Activated naive CD4-positive, alpha-beta T cell treated with anti-CD3 and anti-CD28 coated beads for 36 hours (primary cell): ENCODE measurements at regions not wholly inside any gene's neighbourhood (a gene's known extent, or its start where the extent isn't known, plus 50 kb on each side); places are given as distances from the start of the nearest gene placed in this dataset.

Source experiments
- CTCF ChIA-PET: fragments of 350-600 bp; sonication (Branson Sonifier 250); formaldehyde crosslinking; loops from one replicate; lab custom pipeline; 2021; ENCODE audit warnings: antibody characterized with exemption; lab: Charles Lee
- DNase-seq: peaks from one replicate; pipeline ENCODE4 v3.0.0-alpha.2; 2020
- H3K27ac Mint-ChIP-seq: one replicate; pipeline ENCODE4 v1.8.0; 2021; ENCODE audit warnings: mild to moderate bottlenecking, mixed read lengths
- H3K27me3 Mint-ChIP-seq: one replicate; pipeline ENCODE4 v1.8.0; 2021; ENCODE audit warnings: low read depth, mixed read lengths
- H3K36me3 Mint-ChIP-seq: one replicate; pipeline ENCODE4 v1.8.0; 2021; ENCODE audit warnings: low read depth, mixed read lengths
- H3K4me1 Mint-ChIP-seq: one replicate; pipeline ENCODE4 v1.8.0; 2021; ENCODE audit warnings: low read depth, mixed read lengths
- H3K4me3 Mint-ChIP-seq: one replicate; pipeline ENCODE4 v1.8.0; 2021; ENCODE audit warnings: mild to moderate bottlenecking, moderate library complexity, mixed read lengths
- H3K9me3 Mint-ChIP-seq: one replicate; pipeline ENCODE4 v1.8.0; 2021; ENCODE audit warnings: mixed read lengths
- intact Hi-C: fragments of 100-400 bp; cut with micrococcal nuclease; formaldehyde crosslinking; loops from one replicate; pipeline ENCODE4 v1.15.1; 2023

GRCh38 chr6:169044381-169045230 is 209.0 kb downstream of the THBS2 start:
- intact Hi-C loops: no loop called here
- no peak overlapping the region for H3K4me3 Mint-ChIP-seq

GRCh38 chr6:169042061-169042460 is 211.6 kb downstream of the THBS2 start:
- Mint-ChIP-seq H3K4me1 (no peaks in the 10 kb centered on the region), H3K9me3 (peaks cover 14% of the 10 kb centered on the region), H3K27ac (no peak overlapping the region), H3K27me3 (no peaks in the 10 kb centered on the region), H3K36me3 (no peaks in the 10 kb centered on the region), H3K4me3 (no peak overlapping the region)
- CTCF ChIA-PET: no interaction called here
- no peak for DNase-seq
- intact Hi-C loops: no loop called here

More at GRCh38 chr6:169044381-169045230, 209.0 kb downstream of the THBS2 start:
- CTCF ChIA-PET: no interaction called here
- no peak for DNase-seq
- Mint-ChIP-seq H3K27ac (no peak overlapping the region), H3K9me3 (no peaks in the 10 kb centered on the region), H3K4me1 (no peaks in the 10 kb centered on the region), H3K36me3 (no peaks in the 10 kb centered on the region), H3K27me3 (no peaks in the 10 kb centered on the region)

GRCh38 chr6:169041078-169041477 is 212.6 kb downstream of the THBS2 start:
- no peaks in the 10 kb centered on the region for H3K36me3 Mint-ChIP-seq
- DNase-seq: no peak
- H3K4me3 Mint-ChIP-seq: no peak overlapping the region
- no peaks in the 10 kb centered on the region for H3K27me3 Mint-ChIP-seq
- CTCF ChIA-PET: no interaction called here
- H3K27ac Mint-ChIP-seq: no peak overlapping the region
- peaks cover 15% of the 10 kb centered on the region for H3K9me3 Mint-ChIP-seq
- no peaks in the 10 kb centered on the region for H3K4me1 Mint-ChIP-seq
- intact Hi-C loops: no loop called here

- peaks cover 7% of the 10 kb centered on the region for H3K27me3 Mint-ChIP-seq
- H3K36me3 Mint-ChIP-seq: no peaks in the 10 kb centered on the region
- no peak for DNase-seq
- H3K4me3 Mint-ChIP-seq: no peak overlapping the region
- H3K9me3 Mint-ChIP-seq: peaks cover 15% of the 10 kb centered on the region
- CTCF ChIA-PET: no interaction called here
- intact Hi-C loops: no loop called here
- H3K27ac Mint-ChIP-seq: no peak overlapping the region
- no peaks in the 10 kb centered on the region for H3K4me1 Mint-ChIP-seq
Observed at GRCh38 chr6:169038691-169039090, 215.0 kb downstream of the THBS2 start.

GRCh38 chr6:169035385-169036240 is 218.0 kb downstream of the THBS2 start:
- H3K9me3 Mint-ChIP-seq: peaks cover 15% of the 10 kb centered on the region
- intact Hi-C loops: no loop called here
- H3K4me3 Mint-ChIP-seq: no peak overlapping the region
- H3K36me3 Mint-ChIP-seq: no peaks in the 10 kb centered on the region
- DNase-seq: no peak
- H3K27ac Mint-ChIP-seq: no peak overlapping the region
- peaks cover 10% of the 10 kb centered on the region for H3K27me3 Mint-ChIP-seq
- H3K4me1 Mint-ChIP-seq: no peaks in the 10 kb centered on the region
- CTCF ChIA-PET: interaction anchor here (0.5 kb wide), 1 partner anchor 777 kb away, joined by 3 read pairs; no protein-coding TSS in a partner anchor

- CTCF ChIA-PET: no interaction called here
- Mint-ChIP-seq H3K9me3 (peaks cover 15% of the 10 kb centered on the region), H3K27me3 (peaks cover 11% of the 10 kb centered on the region)
Observed at GRCh38 chr6:169034516-169035167, 219.0 kb downstream of the THBS2 start.

GRCh38 chr6:169029861-169030260 is 223.8 kb downstream of the THBS2 start:
- Mint-ChIP-seq H3K27ac (no peak overlapping the region), H3K4me3 (no peak overlapping the region), H3K36me3 (no peaks in the 10 kb centered on the region), H3K27me3 (peaks cover 10% of the 10 kb centered on the region), H3K9me3 (no peaks in the 10 kb centered on the region), H3K4me1 (no peaks in the 10 kb centered on the region)
- DNase-seq: no peak
- CTCF ChIA-PET: no interaction called here
- intact Hi-C loops: no loop called here

More at GRCh38 chr6:169034516-169035167, 219.0 kb downstream of the THBS2 start:
- Mint-ChIP-seq H3K36me3 (no peaks in the 10 kb centered on the region), H3K4me1 (no peaks in the 10 kb centered on the region), H3K4me3 (no peak overlapping the region), H3K27ac (no peak overlapping the region)
- intact Hi-C loops: no loop called here
- no peak for DNase-seq

GRCh38 chr6:169028343-169028742 is 225.3 kb downstream of the THBS2 start:
- intact Hi-C loops: no loop called here
- CTCF ChIA-PET: no interaction called here
- peaks cover 7% of the 10 kb centered on the region for H3K27me3 Mint-ChIP-seq
- H3K4me3 Mint-ChIP-seq: no peak overlapping the region
- no peaks in the 10 kb centered on the region for H3K9me3 Mint-ChIP-seq
- DNase-seq: no peak
- H3K4me1 Mint-ChIP-seq: no peaks in the 10 kb centered on the region
- no peak overlapping the region for H3K27ac Mint-ChIP-seq
- no peaks in the 10 kb centered on the region for H3K36me3 Mint-ChIP-seq

- DNase-seq: no peak
- CTCF ChIA-PET: no interaction called here
- no peaks in the 10 kb centered on the region for H3K4me1 Mint-ChIP-seq
- no peak overlapping the region for H3K27ac Mint-ChIP-seq
- peaks cover 4% of the 10 kb centered on the region for H3K27me3 Mint-ChIP-seq
- H3K4me3 Mint-ChIP-seq: no peak overlapping the region
- no peaks in the 10 kb centered on the region for H3K36me3 Mint-ChIP-seq
- intact Hi-C loops: no loop called here
- H3K9me3 Mint-ChIP-seq: no peaks in the 10 kb centered on the region
Observed at GRCh38 chr6:169026175-169026574, 227.5 kb downstream of the THBS2 start.

GRCh38 chr6:169024047-169024660 is 229.5 kb downstream of the THBS2 start:
- H3K27me3 Mint-ChIP-seq: peaks cover 7% of the 10 kb centered on the region
- H3K9me3 Mint-ChIP-seq: no peaks in the 10 kb centered on the region
- H3K27ac Mint-ChIP-seq: no peak overlapping the region
- H3K36me3 Mint-ChIP-seq: no peaks in the 10 kb centered on the region
- no peaks in the 10 kb centered on the region for H3K4me1 Mint-ChIP-seq
- CTCF ChIA-PET: no interaction called here
- H3K4me3 Mint-ChIP-seq: no peak overlapping the region
- intact Hi-C loops: no loop called here
- DNase-seq: no peak

GRCh38 chr6:169023161-169023874 is 230.3 kb downstream of the THBS2 start:
- intact Hi-C loops: no loop called here
- Mint-ChIP-seq H3K27ac (no peak overlapping the region), H3K36me3 (no peaks in the 10 kb centered on the region), H3K4me1 (no peaks in the 10 kb centered on the region), H3K9me3 (no peaks in the 10 kb centered on the region), H3K4me3 (no peak overlapping the region), H3K27me3 (peaks cover 7% of the 10 kb centered on the region)
- CTCF ChIA-PET: no interaction called here
- DNase-seq: no peak
